Trophoblast cell (in vitro differentiated cells and primary cell): ENCODE measurements at regions not wholly inside any gene's neighbourhood (a gene's known extent, or its start where the extent isn't known, plus 50 kb on each side); places are given as distances from the start of the nearest gene placed in this dataset.

ENCODE experiments used
- DNase-seq, 2 donors: peaks; one replicate each; pipeline ENCODE4 v3.0.0-alpha.2; 2016
- H2AFZ ChIP-seq: 2 replicates; pipeline ENCODE4 v1.6.1; 2013; ENCODE audit warnings: low read length, moderate library complexity, mild to moderate bottlenecking; ENCODE audit not compliant: insufficient read depth, poor library complexity
- H2AK5ac ChIP-seq: 2 replicates; pipeline ENCODE4 v1.6.1; 2013; ENCODE audit warnings: mild to moderate bottlenecking, low read length
- H2BK120ac ChIP-seq: 2 replicates; pipeline ENCODE4 v1.6.1; 2013; ENCODE audit warnings: low read length, mild to moderate bottlenecking, moderate library complexity; ENCODE audit not compliant: insufficient read depth, poor library complexity
- H2BK12ac ChIP-seq: 2 replicates; pipeline ENCODE4 v1.6.1; 2013; ENCODE audit warnings: mild to moderate bottlenecking, low read length, moderate library complexity
- H2BK5ac ChIP-seq: 2 replicates; pipeline ENCODE4 v1.6.1; 2013; ENCODE audit warnings: low read length, low read depth, moderate library complexity, mild to moderate bottlenecking; ENCODE audit not compliant: poor library complexity
- H3K14ac ChIP-seq: 2 replicates; pipeline ENCODE4 v1.6.1; 2013; ENCODE audit warnings: mild to moderate bottlenecking, low read length
- H3K18ac ChIP-seq: 2 replicates; pipeline ENCODE4 v1.6.1; 2013; ENCODE audit warnings: mild to moderate bottlenecking, low read length
- H3K23ac ChIP-seq: 2 replicates; pipeline ENCODE4 v1.6.1; 2013; ENCODE audit warnings: low read length
- H3K27ac ChIP-seq: 2 replicates; pipeline ENCODE4 v1.5.1; 2013; ENCODE audit warnings: low read depth, mild to moderate bottlenecking, inconsistent platforms, low read length, moderate library complexity
- H3K27me3 ChIP-seq: 2 replicates; pipeline ENCODE4 v1.6.1; 2013; ENCODE audit warnings: inconsistent platforms, mild to moderate bottlenecking, low read length, moderate library complexity; ENCODE audit not compliant: insufficient read depth
- H3K36me3 ChIP-seq, 2 experiments: 1 replicate in 1 of 2; 2 replicates in 1 of 2; pipeline ENCODE4 v1.6.1; 2013; ENCODE audit warnings: low read length in 2 of 2, mild to moderate bottlenecking in 2 of 2, moderate library complexity in 1 of 2; ENCODE audit not compliant: insufficient read depth in 2 of 2, control insufficient read depth in 1 of 2
- H3K4ac ChIP-seq: 2 replicates; pipeline ENCODE4 v1.6.1; 2013; ENCODE audit warnings: low read depth, mild to moderate bottlenecking, low read length, moderate library complexity
- H3K4me1 ChIP-seq, 2 experiments: 1 replicate in 1 of 2; 2 replicates in 1 of 2; pipeline ENCODE4 v1.6.1; 2013; ENCODE audit warnings: low read length in 2 of 2, mild to moderate bottlenecking in 2 of 2, moderate library complexity in 1 of 2; ENCODE audit not compliant: insufficient read depth in 2 of 2, control insufficient read depth in 1 of 2
- H3K4me2 ChIP-seq: 2 replicates; pipeline ENCODE4 v1.6.1; 2013; ENCODE audit warnings: inconsistent platforms, mild to moderate bottlenecking, low read length, moderate library complexity
- H3K4me3 ChIP-seq: 2 replicates; pipeline ENCODE4 v1.5.1; 2013; ENCODE audit warnings: mild to moderate bottlenecking, low read depth, low read length, inconsistent platforms
- H3K79me1 ChIP-seq: one replicate; pipeline ENCODE4 v1.6.1; 2013; ENCODE audit warnings: low read length
- H3K79me2 ChIP-seq: 2 replicates; pipeline ENCODE4 v1.6.1; 2013; ENCODE audit warnings: low read length, mild to moderate bottlenecking; ENCODE audit not compliant: control insufficient read depth, insufficient read depth, poor library complexity
- H3K9ac ChIP-seq: 2 replicates; pipeline ENCODE4 v1.6.1; 2013; ENCODE audit warnings: mild to moderate bottlenecking, low read length
- H3K9me3 ChIP-seq: 2 replicates; pipeline ENCODE4 v1.6.1; 2013; ENCODE audit warnings: low read depth, mild to moderate bottlenecking, control low read depth, inconsistent platforms, low read length; ENCODE audit not compliant: insufficient read depth
- H4K12ac ChIP-seq: 2 replicates; pipeline ENCODE4 v1.6.1; 2013; ENCODE audit warnings: low read depth, mild to moderate bottlenecking, low read length, moderate library complexity
- H4K8ac ChIP-seq: 2 replicates; pipeline ENCODE4 v1.6.1; 2013; ENCODE audit warnings: low read depth, mild to moderate bottlenecking, low read length, moderate library complexity
- H4K91ac ChIP-seq: one replicate; pipeline ENCODE4 v1.6.1; 2013; ENCODE audit warnings: low read depth, mild to moderate bottlenecking, low read length, moderate library complexity
- whole genome bisulfite sequencing: extraction: QIAGEN DNeasy Blood & Tissue Kit; methylation state at CpG from one replicate; pipeline ENCODE4 v1.1.7; 2013; ENCODE audit warnings: missing lambda C conversion rate; ENCODE audit not compliant: insufficient read length, insufficient coverage; ENCODE audit errors: extremely low coverage; 5-methylcytosine and 5-hydroxymethylcytosine counted together

DNA sequence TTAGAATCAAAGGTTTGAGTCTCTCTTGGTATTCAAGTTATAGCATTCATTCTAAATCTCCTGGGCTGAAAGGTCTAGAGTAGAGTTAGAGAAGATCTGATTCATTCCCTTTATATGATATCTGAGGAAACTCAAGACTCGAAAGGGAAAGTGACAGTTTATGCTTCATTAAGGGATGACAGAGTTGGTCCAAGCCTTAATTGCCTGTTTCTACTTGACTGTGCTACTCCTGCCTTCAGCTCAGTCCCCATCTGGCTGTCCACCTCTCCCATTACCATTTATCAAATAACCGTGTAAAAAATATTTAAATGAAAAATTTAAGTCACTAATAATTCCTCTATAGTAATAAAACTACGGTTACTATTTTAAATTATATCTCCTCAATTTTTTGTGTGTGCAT lies 537.1 kb upstream of the MEX3C start:
- no peak overlapping the region for H3K27ac ChIP-seq
- WGBS: no CpG with 5 or more reads among the region's 3 CpGs
- no peaks in the 10 kb centered on the region for H3K79me1 ChIP-seq
- DNase-seq: no peak
- no peak overlapping the region for H3K9ac ChIP-seq
- H2AK5ac ChIP-seq: no peak overlapping the region
- H3K18ac ChIP-seq: no peak overlapping the region
- no peak overlapping the region for H4K12ac ChIP-seq
- no peak overlapping the region for H2AFZ ChIP-seq
- no peak overlapping the region for H4K91ac ChIP-seq
- H3K4me2 ChIP-seq: no peak overlapping the region
- H2BK120ac ChIP-seq: no peak overlapping the region
- H3K4me3 ChIP-seq: no peak overlapping the region
- H3K14ac ChIP-seq: no peak overlapping the region
- H4K8ac ChIP-seq: no peak overlapping the region
- no peak overlapping the region for H3K23ac ChIP-seq
- no peaks in the 10 kb centered on the region for H3K79me2 ChIP-seq
- no peaks in the 10 kb centered on the region for H3K27me3 ChIP-seq
- H3K9me3 ChIP-seq: no peaks in the 10 kb centered on the region
- H3K4ac ChIP-seq: no peak overlapping the region
- no peaks in the 10 kb centered on the region for H3K4me1 ChIP-seq
- no peak overlapping the region for H2BK5ac ChIP-seq
- H2BK12ac ChIP-seq: no peak overlapping the region
- H3K36me3 ChIP-seq: no peaks in the 10 kb centered on the region

GRCh38 chr18:51739044-51739666 lies 541.7 kb upstream of the MEX3C start:
- Histone ChIP-seq H2AFZ (no peak overlapping the region), H4K12ac (no peak overlapping the region), H3K4ac (no peak overlapping the region), H3K9ac (no peak overlapping the region), H3K79me1 (no peaks in the 10 kb centered on the region), H3K27ac (no peak overlapping the region), H3K4me2 (no peak overlapping the region), H2AK5ac (no peak overlapping the region), H4K8ac (no peak overlapping the region), H3K14ac (no peak overlapping the region), H2BK5ac (no peak overlapping the region), H3K4me3 (no peak overlapping the region), H3K27me3 (no peaks in the 10 kb centered on the region), H3K9me3 (no peaks in the 10 kb centered on the region), H2BK12ac (no peak overlapping the region), H3K79me2 (no peaks in the 10 kb centered on the region), H2BK120ac (no peak overlapping the region), H3K23ac (no peak overlapping the region), H3K18ac (no peak overlapping the region), H3K36me3 (no peaks in the 10 kb centered on the region), H3K4me1 (no peaks in the 10 kb centered on the region), H4K91ac (no peak overlapping the region)
- WGBS: no CpG with 5 or more reads among the region's 2 CpGs
- no peak for DNase-seq

GRCh38 chr18:51751901-51752300 lies 554.4 kb upstream of the MEX3C start:
- Histone ChIP-seq H2BK5ac (no peak overlapping the region), H3K9ac (no peak overlapping the region), H3K14ac (no peak overlapping the region), H4K12ac (no peak overlapping the region), H2AK5ac (no peak overlapping the region), H3K27me3 (no peaks in the 10 kb centered on the region), H3K79me1 (no peaks in the 10 kb centered on the region), H3K27ac (no peak overlapping the region), H3K36me3 (no peaks in the 10 kb centered on the region), H3K4me2 (no peak overlapping the region), H2BK120ac (no peak overlapping the region), H3K18ac (no peak overlapping the region), H2AFZ (no peak overlapping the region), H4K8ac (no peak overlapping the region), H3K4me3 (no peak overlapping the region), H3K79me2 (no peaks in the 10 kb centered on the region), H4K91ac (no peak overlapping the region), H3K4me1 (no peaks in the 10 kb centered on the region), H2BK12ac (no peak overlapping the region), H3K9me3 (no peaks in the 10 kb centered on the region), H3K23ac (no peak overlapping the region), H3K4ac (no peak overlapping the region)
- no peak for DNase-seq
- no CpG with 5 or more reads among the region's 4 CpGs for WGBS

- Histone ChIP-seq H2BK120ac (no peak overlapping the region), H3K23ac (no peak overlapping the region), H3K79me1 (no peaks in the 10 kb centered on the region), H3K27ac (no peak overlapping the region), H3K27me3 (no peaks in the 10 kb centered on the region), H3K79me2 (no peaks in the 10 kb centered on the region), H3K14ac (no peak overlapping the region), H3K4me1 (no peaks in the 10 kb centered on the region), H3K9ac (no peak overlapping the region), H2BK12ac (no peak overlapping the region), H4K8ac (no peak overlapping the region), H2AK5ac (no peak overlapping the region), H2AFZ (no peak overlapping the region), H3K4me2 (no peak overlapping the region), H3K4ac (no peak overlapping the region), H4K12ac (no peak overlapping the region), H3K4me3 (no peak overlapping the region), H3K18ac (no peak overlapping the region), H3K9me3 (no peaks in the 10 kb centered on the region), H3K36me3 (no peaks in the 10 kb centered on the region), H4K91ac (no peak overlapping the region), H2BK5ac (no peak overlapping the region)
- no CpG with 5 or more reads among the region's 5 CpGs for WGBS
- DNase-seq: no peak
Measured at GRCh38 chr18:51753365-51754057, 556.0 kb upstream of the MEX3C start.
